Colonic mucosa (tissue), 4 donors: ENCODE measurements at regions not wholly inside any gene's neighbourhood (a gene's known extent, or its start where the extent isn't known, plus 50 kb on each side); places are given as distances from the start of the nearest gene placed in this dataset.

Experiments
- DNase-seq: peaks from one replicate; pipeline ENCODE4 v3.0.0-alpha.2; 2020
- H3K27ac ChIP-seq: fragments of 200-600 bp; one replicate; pipeline ENCODE4 v1.8.0; 2021
- H3K27me3 ChIP-seq: fragments of 200-600 bp; one replicate; pipeline ENCODE4 v1.8.0; 2021
- H3K36me3 ChIP-seq: fragments of 200-600 bp; one replicate; pipeline ENCODE4 v1.8.0; 2021
- H3K4me1 ChIP-seq: fragments of 200-600 bp; one replicate; pipeline ENCODE4 v1.8.0; 2021; ENCODE audit warnings: mild to moderate bottlenecking
- H3K4me3 ChIP-seq: fragments of 200-600 bp; one replicate; pipeline ENCODE4 v1.8.0; 2021
- H3K9ac ChIP-seq, 2 donors: one replicate each; pipeline ENCODE4 v1.7.0; 2013; ENCODE audit warnings: control low read depth in 2 of 2, low read depth in 2 of 2, low read length in 2 of 2
- H3K9me3 ChIP-seq: fragments of 200-600 bp; one replicate; pipeline ENCODE4 v1.8.0; 2021
- CTCF ChIP-seq: fragments of 200-600 bp; IDR thresholded peaks from one replicate; pipeline ENCODE4 v1.8.0; 2022; ENCODE audit warnings: antibody characterized with exemption, mild to moderate bottlenecking
- intact Hi-C: fragments of 100-400 bp; cut with DNase I; formaldehyde crosslinking; loops from one replicate; pipeline ENCODE4 v1.14.1; 2022
- donor health status: healthy.
- donor health status: DM: no; HTN: no; CAD: no.
- donor health status: DM: no; HTN: no; CAD: no.

GRCh38 chr2:180646756-180647155 is 333.6 kb upstream of the UBE2E3 start:
- no peak for TF ChIP-seq CTCF

GRCh38 chr2:180644709-180645108 is 335.7 kb upstream of the UBE2E3 start:
- no peak overlapping the region for H3K9ac ChIP-seq
- no peaks in the 10 kb centered on the region for H3K4me1 ChIP-seq
- intact Hi-C loops, result no loop called here
- no peak overlapping the region for H3K4me3 ChIP-seq
- no peaks in the 10 kb centered on the region for H3K36me3 ChIP-seq
- H3K27me3 ChIP-seq, result no peaks in the 10 kb centered on the region
- no peaks in the 10 kb centered on the region for H3K9me3 ChIP-seq
- no peak overlapping the region for H3K27ac ChIP-seq
- DNase-seq, result peak; percentile 26
- TF ChIP-seq CTCF, result no peak

More at GRCh38 chr2:180646756-180647155, 333.6 kb upstream of the UBE2E3 start:
- Histone ChIP-seq H3K9ac (no peak overlapping the region), H3K27me3 (no peaks in the 10 kb centered on the region), H3K4me3 (no peak overlapping the region), H3K9me3 (no peaks in the 10 kb centered on the region), H3K36me3 (no peaks in the 10 kb centered on the region), H3K27ac (no peak overlapping the region), H3K4me1 (no peaks in the 10 kb centered on the region)
- DNase-seq, result no peak
- intact Hi-C loops, result no loop called here

DNA sequence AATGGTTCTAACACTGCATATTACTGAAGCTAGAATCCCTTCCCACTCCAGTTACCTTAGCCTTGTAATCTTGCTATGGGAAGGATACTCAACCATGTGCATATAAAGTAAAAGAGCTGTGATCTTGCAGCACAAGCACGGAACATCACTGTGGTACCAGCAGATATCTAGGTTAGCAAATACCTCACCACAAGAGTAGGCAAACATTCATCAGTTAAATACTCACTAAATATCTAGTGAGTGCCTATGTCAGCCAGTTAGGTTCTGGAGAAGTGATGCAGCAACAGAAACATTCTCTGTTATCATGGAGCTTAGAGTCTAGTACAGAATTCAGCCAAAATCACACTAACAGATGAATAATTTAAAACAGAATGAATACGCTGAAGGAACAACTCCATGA is 349.6 kb upstream of the UBE2E3 start:
- Histone ChIP-seq H3K27ac (no peak overlapping the region), H3K9ac (no peak overlapping the region), H3K27me3 (no peaks in the 10 kb centered on the region), H3K4me1 (no peaks in the 10 kb centered on the region), H3K4me3 (no peak overlapping the region), H3K36me3 (no peaks in the 10 kb centered on the region), H3K9me3 (no peaks in the 10 kb centered on the region)
- no peak for TF ChIP-seq CTCF
- DNase-seq, result no peak
- intact Hi-C loops, result no loop called here

DNA sequence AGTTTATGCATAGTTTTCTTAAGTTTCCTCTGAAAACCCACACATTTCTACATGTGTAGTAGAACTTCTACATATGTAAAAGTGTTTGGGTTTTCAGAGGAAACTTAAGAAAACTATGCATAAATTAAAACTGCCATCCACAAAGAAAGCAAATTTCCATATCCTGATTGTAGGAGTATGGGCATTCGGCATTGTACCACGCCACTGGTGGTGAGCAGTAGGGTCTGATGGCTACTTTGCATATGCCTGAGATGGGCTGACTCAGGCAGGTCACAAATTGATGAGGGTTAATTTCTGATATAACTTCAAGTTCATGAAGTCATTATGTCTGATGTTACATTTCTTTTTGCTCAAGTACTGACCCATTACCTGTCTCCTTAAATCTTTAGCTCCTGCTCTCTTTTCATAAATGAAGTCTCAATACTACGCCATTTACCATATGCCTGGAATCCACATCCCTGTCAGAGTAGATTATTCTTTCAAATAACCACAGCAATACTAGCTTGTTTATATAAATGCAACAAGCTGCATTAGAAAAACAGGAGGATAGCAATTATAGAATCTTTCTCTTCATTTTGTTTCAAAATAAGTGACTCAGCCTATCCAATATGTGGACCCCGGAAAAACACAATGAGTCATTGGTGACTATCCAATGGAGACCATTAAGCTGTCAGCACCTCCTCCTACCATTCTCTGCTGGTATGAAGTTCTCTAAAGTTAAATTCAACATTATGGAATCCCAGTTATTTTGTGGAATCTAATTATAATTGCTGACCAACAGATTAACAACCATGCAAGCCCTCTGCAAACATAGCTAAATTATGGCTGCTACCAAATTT is 355.2 kb upstream of the UBE2E3 start:
- H3K9me3 ChIP-seq, result no peaks in the 10 kb centered on the region
- H3K4me1 ChIP-seq, result no peaks in the 10 kb centered on the region
- no peak overlapping the region for H3K4me3 ChIP-seq
- H3K27me3 ChIP-seq, result no peaks in the 10 kb centered on the region
- TF ChIP-seq CTCF, result no peak
- DNase-seq, result no peak
- no peak overlapping the region for H3K27ac ChIP-seq
- no peak overlapping the region for H3K9ac ChIP-seq
- no peaks in the 10 kb centered on the region for H3K36me3 ChIP-seq
- intact Hi-C loops, result no loop called here

GRCh38 chr2:180621941-180622918 is 358.2 kb upstream of the UBE2E3 start:
- no peak overlapping the region for H3K27ac ChIP-seq
- H3K9me3 ChIP-seq, result no peaks in the 10 kb centered on the region
- no peaks in the 10 kb centered on the region for H3K4me1 ChIP-seq
- TF ChIP-seq CTCF, result no peak
- intact Hi-C loops, result no loop called here
- no peak overlapping the region for H3K4me3 ChIP-seq
- H3K27me3 ChIP-seq, result no peaks in the 10 kb centered on the region
- H3K36me3 ChIP-seq, result no peaks in the 10 kb centered on the region
- H3K9ac ChIP-seq, result no peak overlapping the region
- DNase-seq, result no peak
